Endometrium (tissue), 2 donors: ENCODE measurements at regions not wholly inside any gene's neighbourhood (a gene's known extent, or its start where the extent isn't known, plus 50 kb on each side); places are given as distances from the start of the nearest gene placed in this dataset.
"Not testable (repeated sequence)": the region's sequence is repeated elsewhere in the genome, so short reads cannot be mapped to it uniquely, and the experiment has no call there.

Experiments used
- FAIRE-seq: peaks from 2 replicates; lab custom pipeline; 2012; peaks lifted over from hg19 to GRCh38; lab: Jason Lieb, UNC
- donor health status: control.
- donor health status: control.

DNA sequence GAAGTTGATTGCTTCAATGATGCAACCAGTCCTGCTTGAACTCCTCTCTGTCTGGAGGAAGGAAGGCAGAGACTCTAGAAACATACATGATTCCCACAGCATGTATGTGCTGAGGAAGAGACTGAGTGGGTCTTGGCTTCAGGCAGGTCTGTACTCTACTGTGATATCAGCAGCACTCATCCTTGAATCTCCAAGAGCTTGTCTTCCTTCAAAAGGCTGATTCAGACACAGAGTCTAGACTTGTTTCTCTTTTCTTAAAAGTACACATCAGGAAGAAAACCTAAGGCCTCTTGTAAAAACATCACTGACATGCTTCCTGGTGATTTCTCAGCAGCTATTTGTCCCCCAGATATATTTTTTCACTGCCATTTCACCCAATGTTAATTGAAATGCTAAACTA is 155.7 kb upstream of the HEY2 start:
- no peak for FAIRE-seq

DNA sequence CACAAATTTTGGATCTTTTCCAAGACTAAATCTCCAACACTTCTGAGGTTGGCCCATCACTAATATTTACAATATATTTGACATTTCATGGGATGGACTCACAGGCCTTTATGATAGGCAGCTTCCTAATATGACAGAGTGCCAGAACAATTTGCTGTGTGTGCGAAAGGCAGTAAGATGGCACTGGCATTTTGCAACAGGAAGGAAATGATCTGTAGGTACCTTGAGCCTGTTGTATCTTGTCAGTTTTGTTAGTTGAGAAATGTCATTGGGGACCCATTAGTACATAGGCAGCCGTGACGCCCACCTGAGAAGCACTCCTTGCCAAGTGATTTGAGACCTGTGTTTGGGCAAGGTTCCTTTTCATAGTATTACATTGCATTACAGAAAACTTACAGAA is 153.4 kb upstream of the HEY2 start:
- no peak for FAIRE-seq

DNA sequence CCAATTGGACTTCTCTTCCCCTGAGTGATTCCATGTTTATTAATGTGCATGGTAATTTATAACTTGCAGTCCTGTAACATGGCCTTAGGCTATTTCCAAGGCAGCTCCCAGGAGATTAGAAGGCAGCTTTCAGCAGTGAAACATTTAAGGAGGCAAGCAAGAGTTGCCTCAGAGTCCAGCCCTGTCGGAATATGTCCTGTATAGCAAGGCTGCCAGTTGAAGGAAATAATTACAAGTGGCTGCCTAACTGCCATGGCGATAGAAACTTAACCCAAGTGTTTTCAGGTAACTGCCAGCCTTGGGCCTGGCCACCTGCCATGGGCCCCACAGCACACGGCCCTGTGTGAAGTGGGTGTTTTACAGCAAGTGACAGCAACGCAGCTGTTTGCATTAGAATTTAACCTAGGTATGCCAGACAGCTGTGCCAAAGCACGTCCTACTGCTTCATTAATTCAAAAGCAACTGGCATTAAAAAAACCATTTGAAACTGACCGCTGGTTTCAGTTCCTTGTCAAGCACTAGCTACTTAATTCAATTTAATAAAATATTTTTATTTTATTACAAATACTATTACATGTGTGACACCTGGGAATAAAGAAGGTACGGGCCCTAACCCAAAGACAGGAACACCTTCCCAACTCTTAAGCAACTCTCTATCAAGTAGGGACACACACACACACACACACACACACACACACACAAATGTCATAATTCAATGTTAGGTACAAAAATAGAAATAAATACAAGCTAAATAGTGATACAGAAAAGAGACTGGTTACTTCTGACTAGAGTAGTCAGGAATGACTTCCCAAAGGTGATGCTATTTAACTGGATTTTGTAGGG is 151.8 kb upstream of the HEY2 start:
- FAIRE-seq: no peak

DNA sequence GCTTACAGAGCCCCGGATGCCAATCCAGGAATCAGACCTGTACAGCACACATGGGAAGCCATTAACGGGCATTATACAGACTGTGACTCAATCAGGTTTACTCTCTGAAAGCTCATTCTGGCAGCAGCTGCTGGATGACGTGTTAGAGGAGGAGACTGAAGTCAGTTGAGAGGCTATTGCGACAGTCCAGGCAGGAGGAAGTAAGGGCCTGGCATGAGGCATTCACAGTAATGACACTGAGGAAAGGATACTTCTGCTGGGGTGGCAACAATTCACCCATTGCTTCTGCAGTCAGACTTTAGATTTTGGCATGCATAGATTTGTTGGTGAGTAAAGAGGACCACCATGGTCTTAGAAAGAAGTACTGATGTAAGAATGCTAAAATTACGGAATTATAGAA is 151.0 kb upstream of the HEY2 start:
- FAIRE-seq: no peak

DNA sequence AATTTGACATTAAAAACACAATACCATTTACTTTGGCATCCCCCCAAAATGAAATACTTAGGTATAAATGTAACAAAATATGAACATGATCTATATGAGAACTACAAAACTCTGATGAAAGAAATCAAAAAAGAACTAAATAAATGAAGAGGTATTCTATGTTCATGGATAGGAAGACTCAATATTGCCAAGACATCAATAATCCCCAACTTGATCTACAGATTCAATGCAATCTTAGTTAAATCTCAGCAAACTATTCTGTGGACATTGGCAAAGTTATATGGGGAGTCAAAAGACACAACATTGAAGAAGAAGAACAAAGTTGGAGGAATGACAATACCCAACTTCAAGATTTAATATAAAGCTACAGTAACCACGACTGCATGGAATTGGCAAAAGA is 145.2 kb upstream of the HEY2 start:
- FAIRE-seq: no peak

DNA sequence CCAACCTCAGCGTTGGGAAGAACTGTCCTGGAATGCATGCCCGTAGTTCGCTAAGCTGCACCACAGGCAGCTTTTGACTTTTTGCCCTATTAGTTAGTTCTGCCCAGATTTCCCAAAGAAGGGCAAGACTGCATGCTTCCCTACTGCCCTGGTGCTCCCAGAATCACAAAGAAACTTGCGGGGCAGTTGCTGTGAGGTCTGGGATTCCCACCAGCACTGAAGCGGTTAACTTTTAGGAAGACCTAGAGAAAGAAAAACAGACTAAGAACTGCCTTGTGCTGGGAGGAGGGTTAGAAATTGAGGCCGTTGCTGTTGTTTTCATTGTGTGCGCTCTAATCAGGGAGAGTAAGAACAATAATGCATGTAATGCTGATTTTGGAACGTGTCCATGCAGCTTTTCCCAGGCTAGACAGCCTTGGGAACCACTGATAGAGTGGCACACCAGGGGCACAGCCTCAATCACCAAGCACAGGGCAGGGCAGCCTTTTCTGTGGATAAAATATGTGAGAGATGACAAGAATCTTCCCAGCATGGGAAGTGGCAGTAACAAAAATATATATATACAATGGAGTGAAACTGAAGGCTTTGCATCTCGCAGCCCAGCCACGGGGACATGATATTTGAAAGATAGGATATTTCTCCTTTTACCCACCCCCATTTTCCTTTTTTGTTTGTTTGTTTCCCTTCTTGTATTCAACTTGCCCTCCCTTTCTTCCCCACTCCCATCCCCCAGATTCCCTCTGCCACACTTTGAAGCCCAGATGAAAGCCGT is 137.7 kb upstream of the HEY2 start:
- no peak for FAIRE-seq

DNA sequence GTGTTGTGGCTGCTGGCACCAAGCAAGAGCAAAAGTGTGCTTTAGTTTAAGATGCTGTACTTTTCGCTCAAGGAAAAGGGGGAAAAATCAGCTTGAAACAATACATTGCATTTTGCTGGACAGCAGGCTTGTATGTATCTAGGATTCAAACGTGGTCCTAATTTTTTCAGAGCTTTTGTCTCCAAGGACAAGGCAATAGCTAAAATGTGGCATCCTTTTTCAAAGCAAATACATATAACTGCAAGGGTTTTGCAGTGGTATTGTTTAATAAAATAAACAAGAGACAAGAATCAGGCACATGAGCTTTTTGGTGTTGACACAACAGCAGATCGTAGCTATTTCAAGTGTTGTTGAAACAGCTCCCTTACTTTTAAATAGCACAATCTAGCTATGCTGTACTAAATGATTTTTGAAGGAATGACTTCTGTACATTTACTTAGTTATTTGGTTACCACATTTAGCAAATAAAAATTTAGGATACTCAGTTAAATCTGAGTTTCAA is 137.0 kb upstream of the HEY2 start:
- FAIRE-seq: no peak

- FAIRE-seq: no peak
These were observed 130.8 kb upstream of the HEY2 start for GRCh38 chr6:125618629-125619028.

- FAIRE-seq: no peak
These were observed 126.3 kb upstream of the HEY2 start for GRCh38 chr6:125623085-125623484.

DNA sequence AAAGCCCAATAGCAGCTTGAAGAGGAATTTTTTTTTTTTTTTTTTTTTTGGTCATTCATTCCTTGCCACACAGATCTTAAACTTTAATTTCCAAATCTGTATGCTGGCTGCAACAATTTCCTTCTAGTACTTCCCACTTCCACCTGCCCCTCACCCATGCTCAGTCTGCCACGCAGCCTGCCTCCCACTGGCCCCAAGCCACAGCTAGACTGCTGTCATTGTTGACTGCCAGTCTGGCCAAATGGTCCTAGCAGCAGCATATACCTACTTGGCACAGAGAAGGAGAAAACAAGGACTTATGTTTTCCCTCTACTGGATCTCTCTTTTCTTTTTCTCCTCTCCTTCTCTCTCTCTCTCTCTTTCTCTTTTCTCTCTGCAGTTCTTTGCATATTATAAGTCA is 118.3 kb upstream of the HEY2 start:
- FAIRE-seq: no peak

- FAIRE-seq: not testable (repeated sequence)
These were observed 113.4 kb upstream of the HEY2 start for GRCh38 chr6:125636011-125636410.

GRCh38 chr6:125636671-125637070 is 112.8 kb upstream of the HEY2 start:
- FAIRE-seq: no peak

DNA sequence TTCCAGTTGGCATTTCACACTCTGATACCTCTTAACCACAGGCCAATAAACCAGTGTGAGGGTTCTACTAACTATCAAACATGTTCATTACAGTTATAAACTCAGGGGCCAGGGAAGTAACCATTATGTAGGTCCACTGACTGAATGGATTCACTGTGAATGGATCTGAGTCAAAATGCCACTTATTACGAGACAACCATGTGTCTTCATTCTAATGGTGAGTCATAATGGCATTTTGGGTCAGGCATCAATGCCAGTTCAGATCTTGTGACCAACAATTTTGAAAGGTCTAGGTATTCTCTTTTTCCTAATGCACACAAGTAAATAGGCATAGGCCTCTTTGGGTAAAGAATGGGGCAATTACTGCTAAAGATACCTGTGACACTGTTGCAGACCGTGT is 112.2 kb upstream of the HEY2 start:
- no peak for FAIRE-seq

DNA sequence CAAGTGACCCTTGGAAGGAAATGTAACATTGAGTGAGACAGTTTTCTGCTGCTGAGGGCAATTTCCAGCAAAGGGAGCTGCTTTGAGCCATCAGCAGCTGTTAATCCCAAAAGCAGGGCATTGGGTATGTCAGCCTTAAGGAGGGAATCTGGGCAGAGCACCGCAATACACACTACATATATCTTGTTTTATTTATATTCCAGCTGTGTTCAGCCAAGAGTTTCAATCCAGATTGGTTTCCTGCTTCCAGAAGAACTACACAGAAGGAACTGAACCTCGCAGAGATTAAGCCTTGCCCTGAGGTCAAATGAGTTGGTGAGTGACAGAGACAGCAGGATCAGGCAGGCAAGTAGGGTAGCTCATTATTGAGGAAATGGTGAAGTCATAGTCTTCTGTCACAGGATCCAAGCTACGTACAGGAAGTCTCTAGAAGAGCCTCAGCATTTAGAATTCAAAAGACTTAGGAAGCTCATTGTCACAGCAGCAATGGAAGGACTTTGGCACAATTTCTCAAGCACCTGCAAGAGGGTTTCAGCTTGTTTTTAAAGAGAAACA is 109.9 kb upstream of the HEY2 start:
- no peak for FAIRE-seq

DNA sequence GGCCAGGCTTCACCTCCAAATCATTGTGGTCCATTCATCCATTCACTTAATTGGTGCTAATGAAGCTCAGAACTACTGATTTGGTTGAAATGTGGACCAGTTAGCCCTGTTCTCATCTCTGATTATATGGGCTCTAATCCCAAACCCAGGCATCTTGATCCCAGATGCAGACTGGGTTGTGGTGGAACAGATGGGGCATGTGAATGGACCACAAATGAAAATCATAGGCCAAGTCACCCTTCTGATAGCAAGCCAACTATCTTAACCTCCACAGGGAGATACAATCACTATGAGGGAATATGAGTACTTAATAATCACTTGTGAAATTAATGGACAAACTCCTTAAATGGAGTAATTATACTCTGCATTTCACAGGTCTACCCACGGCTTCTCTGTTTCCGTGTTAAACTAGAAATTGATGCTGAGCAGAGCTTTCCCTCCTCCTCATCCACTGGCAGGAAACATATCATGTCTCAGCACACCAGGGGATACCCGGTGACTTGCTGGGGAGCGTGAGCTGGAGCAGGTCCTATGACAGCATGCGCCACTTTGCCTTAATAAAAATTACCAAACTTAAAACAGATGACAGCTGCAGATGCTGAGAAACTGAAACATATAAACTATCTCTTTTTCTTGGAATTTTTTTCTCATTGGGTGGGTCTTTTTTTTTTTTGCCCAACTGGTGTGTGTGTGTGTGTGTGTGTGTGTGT is 108.8 kb upstream of the HEY2 start:
- peak; percentile 81 for FAIRE-seq

GRCh38 chr6:125643967-125644661 is 105.3 kb upstream of the HEY2 start:
- FAIRE-seq: peak; percentile 59

DNA sequence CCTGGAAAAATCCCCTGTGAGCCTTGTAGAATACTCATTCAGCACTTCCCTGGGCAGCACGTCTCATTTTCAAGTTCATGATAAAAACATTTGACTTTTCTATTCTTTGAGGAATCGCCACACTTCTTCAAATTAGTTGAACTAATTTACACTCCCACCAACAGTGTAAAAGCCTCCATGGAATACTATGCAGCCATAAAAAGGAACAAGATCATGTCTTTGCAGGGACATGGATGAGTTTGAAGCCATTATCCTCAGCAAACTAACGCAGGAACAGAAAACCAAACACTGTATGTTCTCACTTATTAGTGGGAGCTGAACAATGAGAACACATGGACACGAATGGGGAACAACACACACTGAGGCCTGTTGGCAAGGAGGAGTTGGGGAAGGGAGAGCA is 102.0 kb upstream of the HEY2 start:
- no peak for FAIRE-seq

DNA sequence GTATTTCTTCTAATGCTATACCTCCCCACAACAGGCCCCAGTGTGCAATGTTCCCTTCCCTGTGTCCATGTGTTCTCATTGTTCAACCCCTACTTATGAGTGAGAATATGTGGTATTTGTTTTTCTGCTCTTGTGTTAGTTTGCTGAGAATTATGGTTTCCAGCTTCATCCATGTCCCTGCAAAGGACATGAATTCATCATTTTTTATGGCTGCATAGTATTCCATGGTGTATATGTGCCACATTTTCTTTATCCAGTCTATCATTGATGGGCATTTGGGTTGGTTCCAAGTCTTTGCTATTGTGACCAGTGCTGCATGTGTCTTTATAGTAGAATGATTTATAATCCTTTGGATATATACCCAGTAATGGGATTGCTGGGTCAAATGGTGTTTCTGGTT is 95.7 kb upstream of the HEY2 start:
- FAIRE-seq: not testable (repeated sequence)

DNA sequence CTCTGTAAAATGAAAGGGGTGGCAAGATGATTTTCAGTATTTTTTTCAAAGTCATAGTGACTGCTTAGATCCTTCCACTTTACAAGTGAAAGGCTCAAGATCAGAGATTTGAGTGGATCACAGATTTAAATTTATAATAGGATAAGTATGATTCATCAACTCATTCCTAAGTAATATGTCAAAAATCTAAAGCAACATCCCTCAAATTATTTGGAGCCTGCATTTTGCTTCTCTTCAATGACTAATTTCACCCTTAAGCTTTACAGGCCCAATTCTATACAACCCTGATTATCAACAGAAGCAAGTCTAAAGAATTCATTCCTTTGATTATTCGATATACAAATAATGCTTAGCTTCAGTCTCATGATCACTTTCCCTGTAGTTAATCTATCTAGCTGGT is 93.9 kb upstream of the HEY2 start:
- FAIRE-seq: no peak

DNA sequence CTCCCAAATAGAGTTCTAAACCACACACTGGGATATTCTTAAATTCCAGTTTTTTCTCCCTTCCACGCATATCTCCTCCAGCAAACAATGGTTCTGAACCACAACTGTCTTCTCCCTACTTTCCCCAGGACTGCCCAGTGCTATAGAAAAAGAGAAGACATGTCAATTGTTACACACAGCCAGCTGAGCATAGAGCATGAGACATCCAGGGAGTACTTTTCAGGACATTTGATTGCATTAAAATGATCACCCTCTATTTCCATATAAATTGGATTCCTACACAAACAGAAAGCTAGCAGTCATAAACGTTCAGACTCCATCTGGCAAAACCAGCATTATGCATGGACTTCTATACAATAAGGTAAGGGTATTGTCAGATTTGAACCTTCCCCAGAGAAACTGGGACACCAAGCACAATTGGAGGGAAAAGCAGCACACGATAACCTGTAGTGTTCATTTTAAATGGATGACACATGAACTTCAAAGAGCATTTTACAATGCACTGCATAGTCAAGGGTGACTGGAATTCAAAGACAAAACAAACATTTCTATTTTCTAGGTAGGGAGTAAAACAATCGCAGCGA is 93.1 kb upstream of the HEY2 start:
- peak; percentile 4 for FAIRE-seq

DNA sequence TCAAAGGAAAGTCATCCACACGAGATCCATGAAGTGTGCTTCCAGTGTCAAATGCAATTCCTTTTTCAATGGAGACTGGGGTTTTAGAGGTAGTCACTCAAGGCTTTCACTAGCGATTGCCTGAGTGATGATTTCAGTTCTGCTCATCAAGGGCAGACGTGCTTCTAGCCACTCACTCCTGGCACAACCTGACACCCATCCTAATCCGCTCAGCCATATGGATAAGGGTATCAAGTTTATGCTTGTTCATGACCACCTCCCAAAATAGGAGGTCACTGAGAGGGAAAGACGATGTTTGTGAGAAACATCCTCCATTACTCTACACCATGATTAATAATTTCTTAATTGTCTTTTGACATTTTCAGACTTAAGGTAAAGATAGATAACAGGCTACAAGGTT is 91.3 kb upstream of the HEY2 start:
- no peak for FAIRE-seq
